ENCODE measurements at regions not wholly inside any gene's neighbourhood (a gene's known extent, or its start where the extent isn't known, plus 50 kb on each side); places are given as distances from the start of the nearest gene placed in this dataset.

DNA sequence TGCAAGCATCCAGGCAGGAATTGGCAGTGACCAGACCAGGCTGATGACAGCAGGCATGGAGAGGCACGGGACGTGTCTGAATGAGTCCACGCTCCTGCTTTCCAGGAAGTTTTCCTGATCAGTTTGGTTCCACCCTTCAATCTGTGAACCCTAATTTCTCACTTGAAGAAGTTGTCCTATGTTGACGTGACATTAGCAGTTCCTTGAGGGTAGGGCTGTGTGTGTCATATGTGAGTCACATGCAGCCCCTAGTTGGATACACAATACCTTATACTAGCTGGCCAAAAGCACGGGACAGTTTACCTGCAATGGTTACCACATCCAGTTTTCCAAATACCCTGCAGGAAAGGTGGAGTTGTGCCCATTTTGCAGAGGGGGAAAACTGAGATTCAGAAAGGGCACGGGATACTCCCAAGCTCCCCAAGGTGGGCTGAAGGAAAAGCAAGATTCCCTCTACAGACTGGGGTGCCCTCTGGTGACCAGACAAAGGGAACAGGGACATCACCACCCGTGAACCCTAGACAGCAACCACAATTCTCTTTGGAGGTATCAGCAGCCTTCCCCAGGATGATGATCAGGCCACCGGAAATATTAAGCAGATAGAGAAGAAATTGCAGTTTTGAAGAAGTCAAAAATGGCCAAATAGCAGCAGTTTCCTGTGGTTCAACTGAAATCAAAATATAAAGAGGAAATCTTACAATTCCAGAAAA, 194.5 kb downstream of the PHETA1 start:
- no peak for ATAC-seq
- TF ChIP-seq TSHZ2 (CRISPR knock-in tag; IDR thresholded peaks at IDR 0.05) (no peak), TCF4 (CRISPR knock-in tag; IDR thresholded peaks at IDR 0.05; ENCODE audit: borderline replicate concordance) (no peak), PPARA (CRISPR knock-in tag; IDR thresholded peaks at IDR 0.05; ENCODE audit: borderline replicate concordance) (no peak), ZNF565 (CRISPR knock-in tag; conservative IDR thresholded peaks at IDR 0.05; ENCODE audit: low read depth) (no peak), ZNF8 (CRISPR knock-in tag; IDR thresholded peaks at IDR 0.05) (no peak), SNAI2 (CRISPR knock-in tag; IDR thresholded peaks at IDR 0.05) (no peak), ZFP3 (CRISPR knock-in tag; IDR thresholded peaks at IDR 0.05) (no peak), ISL1 (CRISPR knock-in tag; IDR thresholded peaks at IDR 0.05) (no peak), PATZ1 (CRISPR knock-in tag; IDR thresholded peaks at IDR 0.05; ENCODE audit: borderline replicate concordance) (no peak)

GRCh38 chr12:111173836-111174235, 195.1 kb downstream of the PHETA1 start:
- TF ChIP-seq, protein P1, sequence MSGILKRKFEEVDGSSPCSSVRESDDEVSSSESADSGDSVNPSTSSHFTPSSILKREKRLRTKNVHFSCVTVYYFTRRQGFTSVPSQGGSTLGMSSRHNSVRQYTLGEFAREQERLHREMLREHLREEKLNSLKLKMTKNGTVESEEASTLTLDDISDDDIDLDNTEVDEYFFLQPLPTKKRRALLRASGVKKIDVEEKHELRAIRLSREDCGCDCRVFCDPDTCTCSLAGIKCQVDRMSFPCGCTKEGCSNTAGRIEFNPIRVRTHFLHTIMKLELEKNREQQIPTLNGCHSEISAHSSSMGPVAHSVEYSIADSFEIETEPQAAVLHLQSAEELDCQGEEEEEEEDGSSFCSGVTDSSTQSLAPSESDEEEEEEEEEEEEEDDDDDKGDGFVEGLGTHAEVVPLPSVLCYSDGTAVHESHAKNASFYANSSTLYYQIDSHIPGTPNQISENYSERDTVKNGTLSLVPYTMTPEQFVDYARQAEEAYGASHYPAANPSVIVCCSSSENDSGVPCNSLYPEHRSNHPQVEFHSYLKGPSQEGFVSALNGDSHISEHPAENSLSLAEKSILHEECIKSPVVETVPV (CRISPR knock-in tag; IDR thresholded peaks at IDR 0.05): no peak
- TF ChIP-seq ZNF8 (CRISPR knock-in tag; IDR thresholded peaks at IDR 0.05) (no peak), ZFP3 (CRISPR knock-in tag; IDR thresholded peaks at IDR 0.05) (no peak), PPARA (CRISPR knock-in tag; IDR thresholded peaks at IDR 0.05; ENCODE audit: borderline replicate concordance) (no peak), PATZ1 (CRISPR knock-in tag; IDR thresholded peaks at IDR 0.05; ENCODE audit: borderline replicate concordance) (no peak), OSR1 (CRISPR knock-in tag; IDR thresholded peaks at IDR 0.05) (no peak), ZFP30 (CRISPR knock-in tag; IDR thresholded peaks at IDR 0.05) (no peak), TCF4 (CRISPR knock-in tag; IDR thresholded peaks at IDR 0.05; ENCODE audit: borderline replicate concordance) (no peak), TSHZ2 (CRISPR knock-in tag; IDR thresholded peaks at IDR 0.05) (no peak), TOX (CRISPR knock-in tag; IDR thresholded peaks at IDR 0.05; ENCODE audit: borderline replicate concordance) (no peak), ZNF70 (CRISPR knock-in tag; IDR thresholded peaks at IDR 0.05) (no peak), ZNF565 (CRISPR knock-in tag; conservative IDR thresholded peaks at IDR 0.05; ENCODE audit: low read depth) (no peak), ZC3H10 (CRISPR knock-in tag; IDR thresholded peaks at IDR 0.05) (no peak), SNAI2 (CRISPR knock-in tag; IDR thresholded peaks at IDR 0.05) (no peak), ARNTL (CRISPR knock-in tag; IDR thresholded peaks at IDR 0.05; ENCODE audit: borderline replicate concordance, low read depth) (no peak), GLIS3 (CRISPR knock-in tag; IDR thresholded peaks at IDR 0.05) (no peak), ISL1 (CRISPR knock-in tag; IDR thresholded peaks at IDR 0.05) (no peak), ESRRG (CRISPR knock-in tag; IDR thresholded peaks at IDR 0.05) (no peak), CSDC2 (CRISPR knock-in tag; IDR thresholded peaks at IDR 0.05) (no peak)
- TF ChIP-seq, protein P2, sequence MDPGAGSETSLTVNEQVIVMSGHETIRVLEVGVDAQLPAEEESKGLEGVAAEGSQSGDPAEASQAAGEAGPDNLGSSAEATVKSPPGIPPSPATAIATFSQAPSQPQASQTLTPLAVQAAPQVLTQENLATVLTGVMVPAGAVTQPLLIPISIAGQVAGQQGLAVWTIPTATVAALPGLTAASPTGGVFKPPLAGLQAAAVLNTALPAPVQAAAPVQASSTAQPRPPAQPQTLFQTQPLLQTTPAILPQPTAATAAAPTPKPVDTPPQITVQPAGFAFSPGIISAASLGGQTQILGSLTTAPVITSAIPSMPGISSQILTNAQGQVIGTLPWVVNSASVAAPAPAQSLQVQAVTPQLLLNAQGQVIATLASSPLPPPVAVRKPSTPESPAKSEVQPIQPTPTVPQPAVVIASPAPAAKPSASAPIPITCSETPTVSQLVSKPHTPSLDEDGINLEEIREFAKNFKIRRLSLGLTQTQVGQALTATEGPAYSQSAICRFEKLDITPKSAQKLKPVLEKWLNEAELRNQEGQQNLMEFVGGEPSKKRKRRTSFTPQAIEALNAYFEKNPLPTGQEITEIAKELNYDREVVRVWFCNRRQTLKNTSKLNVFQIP (CRISPR knock-in tag; IDR thresholded peaks at IDR 0.05; ENCODE audit: borderline replicate concordance, low read depth): no peak
- no peak for ATAC-seq
